H1 (cell line): ENCODE measurements at regions not wholly inside any gene's neighbourhood (a gene's known extent, or its start where the extent isn't known, plus 50 kb on each side); places are given as distances from the start of the nearest gene placed in this dataset.

Experiments used
- CTCF ChIA-PET: fragments of 300-600 bp; sonication (Branson Sonifier 250); formaldehyde crosslinking; loops from one replicate; lab custom pipeline; 2021; ENCODE audit not compliant: partially characterized antibody; lab: Charles Lee
- POLR2A ChIA-PET: fragments of 300-600 bp; sonication (Branson Sonifier 250); formaldehyde crosslinking; loops from one replicate; lab custom pipeline; 2021; ENCODE audit warnings: inconsistent platforms; ENCODE audit not compliant: partially characterized antibody; lab: Charles Lee
- DNase-seq, 2 experiments: peaks; one replicate each; pipeline versions ENCODE4 v3.0.0 to v3.0.0-alpha.2; 2010 to 2022; ENCODE audit warnings: low spot score in 2 of 2, low read depth in 1 of 2, mixed read lengths in 1 of 2
- FAIRE-seq: peaks from 2 replicates; lab custom pipeline; 2011; peaks lifted over from hg19 to GRCh38; lab: Jason Lieb, UNC
- H2AFZ ChIP-seq: 2 replicates; pipeline ENCODE4 v1.8.1; 2012; ENCODE audit warnings: low read length, inconsistent platforms
- H2AK5ac ChIP-seq: 2 replicates; pipeline ENCODE4 v1.6.1; 2013; ENCODE audit warnings: low read depth, low read length
- H2BK120ac ChIP-seq: replicated peaks from 2 replicates; pipeline ENCODE3; 2013; ENCODE audit warnings: low read depth, low read length, inconsistent platforms
- H2BK12ac ChIP-seq: 2 replicates; pipeline ENCODE4 v1.6.1; 2013; ENCODE audit warnings: low read depth, low read length
- H2BK15ac ChIP-seq: 2 replicates; pipeline ENCODE4 v1.6.1; 2013; ENCODE audit warnings: low read length
- H2BK20ac ChIP-seq: 2 replicates; pipeline ENCODE4 v1.6.1; 2013; ENCODE audit warnings: low read length
- H2BK5ac ChIP-seq: 2 replicates; pipeline ENCODE4 v1.6.1; 2013; ENCODE audit warnings: low read depth, low read length
- H3K14ac ChIP-seq: 2 replicates; pipeline ENCODE4 v1.6.1; 2013; ENCODE audit warnings: inconsistent platforms; ENCODE audit not compliant: insufficient read length
- H3K18ac ChIP-seq: 2 replicates; pipeline ENCODE4 v1.6.1; 2013; ENCODE audit warnings: low read length; ENCODE audit errors: extremely low read depth
- H3K23ac ChIP-seq: 2 replicates; pipeline ENCODE4 v1.6.1; 2013; ENCODE audit warnings: inconsistent platforms; ENCODE audit not compliant: insufficient read length
- H3K23me2 ChIP-seq: 2 replicates; pipeline ENCODE4 v1.6.1; 2013; ENCODE audit warnings: low read depth, low read length
- H3K27ac ChIP-seq: 2 replicates; pipeline ENCODE4 v1.6.1; 2011; ENCODE audit warnings: low read depth, low read length, inconsistent platforms
- H3K27me3 ChIP-seq, 4 experiments: replicated peaks in 1 of 4; 1 replicate in 1 of 4; 2 replicates in 3 of 4; pipeline versions ENCODE4 v1.6.1 to v1.8.1; 2011 to 2013; ENCODE audit warnings: low read length in 3 of 4, mild to moderate bottlenecking in 3 of 4, inconsistent platforms in 2 of 4, mixed read lengths in 2 of 4, moderate library complexity in 1 of 4; ENCODE audit not compliant: control insufficient read depth in 3 of 4, insufficient read depth in 3 of 4; ENCODE audit errors: extremely low read depth in 1 of 4
- H3K36me3 ChIP-seq, 4 experiments: 2 replicates each; pipeline versions ENCODE4 v1.6.1 to v1.8.1; 2011 to 2013; ENCODE audit warnings: mild to moderate bottlenecking in 4 of 4, low read length in 3 of 4, moderate library complexity in 2 of 4, control low read depth in 1 of 4, inconsistent platforms in 1 of 4; ENCODE audit not compliant: insufficient read depth in 4 of 4, control insufficient read depth in 2 of 4
- H3K4ac ChIP-seq: replicated peaks from 2 replicates; pipeline ENCODE3; 2013; ENCODE audit warnings: low read length, low read depth, mixed read lengths, inconsistent platforms; ENCODE audit not compliant: insufficient read length
- H3K4me1 ChIP-seq, 4 experiments: replicated peaks in 1 of 4; 1 replicate in 1 of 4; 2 replicates in 3 of 4; pipeline versions ENCODE4 v1.6.1 to v1.8.1; 2011 to 2013; ENCODE audit warnings: low read length in 3 of 4, inconsistent platforms in 2 of 4, mixed read lengths in 1 of 4; ENCODE audit not compliant: insufficient read depth in 4 of 4, control insufficient read depth in 3 of 4
- H3K4me2 ChIP-seq, 2 experiments: 2 replicates each; pipeline versions ENCODE4 v1.6.1 to v1.8.1; 2011 to 2013; ENCODE audit warnings: low read depth in 2 of 2, low read length in 2 of 2, control low read depth in 1 of 2, inconsistent platforms in 1 of 2, mild to moderate bottlenecking in 1 of 2; ENCODE audit not compliant: insufficient read depth in 1 of 2
- H3K4me3 ChIP-seq, 4 experiments: fragments of 200-600, 300-600 bp in 1 of 4; sonication (generic), shearing (Covaris generic), sonication (Bioruptor Twin) in 1 of 4; 2 replicates each; pipeline versions ENCODE4 v1.5.1 to v1.8.1; 2011 to 2016; ENCODE audit warnings: low read length in 4 of 4, low read depth in 3 of 4, control low read depth in 2 of 4, inconsistent platforms in 2 of 4, mild to moderate bottlenecking in 2 of 4, mixed read lengths in 1 of 4, moderate library complexity in 1 of 4; ENCODE audit not compliant: insufficient read depth in 2 of 4; ENCODE audit errors: extremely low read depth in 1 of 4
- H3K56ac ChIP-seq: replicated peaks from 2 replicates; pipeline ENCODE3; 2013; ENCODE audit warnings: low read depth, mild to moderate bottlenecking, mixed read lengths, low read length, inconsistent platforms; ENCODE audit not compliant: insufficient read length
- H3K79me1 ChIP-seq: 2 replicates; pipeline ENCODE4 v1.6.1; 2013; ENCODE audit warnings: low read depth, low read length, control low read depth
- H3K79me2 ChIP-seq, 2 experiments: 2 replicates each; pipeline versions ENCODE4 v1.6.1 to v1.8.1; 2012 to 2013; ENCODE audit warnings: low read length in 2 of 2, mild to moderate bottlenecking in 2 of 2, inconsistent platforms in 1 of 2; ENCODE audit not compliant: insufficient read depth in 2 of 2, control insufficient read depth in 1 of 2
- H3K9ac ChIP-seq, 4 experiments: replicated peaks in 1 of 4; 1 replicate in 1 of 4; 2 replicates in 3 of 4; pipeline versions ENCODE4 v1.6.1 to v1.8.1; 2011 to 2013; ENCODE audit warnings: low read depth in 3 of 4, low read length in 3 of 4, control low read depth in 2 of 4, mild to moderate bottlenecking in 2 of 4, moderate library complexity in 2 of 4, inconsistent platforms in 1 of 4; ENCODE audit errors: extremely low read depth in 1 of 4
- H3K9me3 ChIP-seq, 2 experiments: 2 replicates each; pipeline versions ENCODE4 v1.6.1 to v1.8.1; 2012 to 2013; ENCODE audit warnings: mild to moderate bottlenecking in 2 of 2, moderate library complexity in 2 of 2, control low read depth in 1 of 2, inconsistent platforms in 1 of 2, low read depth in 1 of 2, low read length in 1 of 2, mixed read lengths in 1 of 2; ENCODE audit not compliant: insufficient read depth in 2 of 2
- H4K20me1 ChIP-seq, 2 experiments: replicated peaks in 1 of 2; 2 replicates each; pipeline versions ENCODE3 to v1.8.1; 2011 to 2013; ENCODE audit warnings: inconsistent platforms in 2 of 2, low read length in 2 of 2, mild to moderate bottlenecking in 1 of 2; ENCODE audit not compliant: insufficient read depth in 2 of 2, control insufficient read depth in 1 of 2
- H4K5ac ChIP-seq: 2 replicates; pipeline ENCODE4 v1.6.1; 2013; ENCODE audit warnings: low read length, low read depth, mixed read lengths, inconsistent platforms; ENCODE audit not compliant: insufficient read length
- H4K8ac ChIP-seq: 2 replicates; pipeline ENCODE4 v1.8.0; 2013; ENCODE audit warnings: mild to moderate bottlenecking, moderate library complexity, low read length, inconsistent platforms; ENCODE audit not compliant: insufficient read depth; ENCODE audit errors: extremely low read depth
- H4K91ac ChIP-seq: replicated peaks from 2 replicates; pipeline ENCODE3; 2013; ENCODE audit warnings: low read length, mixed read lengths, inconsistent platforms; ENCODE audit not compliant: insufficient read length
- ASH2L ChIP-seq: fragments of 200-600, 300-600 bp; sonication (generic); IDR thresholded peaks from one replicate; pipeline ENCODE4 v1.7.1; 2017; ENCODE audit warnings: low read length
- ATF3 ChIP-seq: IDR thresholded peaks from 2 replicates; pipeline ENCODE4 v1.6.1; 2011; ENCODE audit warnings: low read depth, mild to moderate bottlenecking, low read length; ENCODE audit not compliant: insufficient read depth
- BCL11A ChIP-seq, 2 experiments: IDR thresholded peaks; one replicate each; pipeline ENCODE4 v1.6.1; 2011; ENCODE audit warnings: low read depth in 2 of 2, low read length in 2 of 2, mild to moderate bottlenecking in 2 of 2
- BRCA1 ChIP-seq: IDR thresholded peaks from 2 replicates; pipeline ENCODE4 v1.6.1; 2012; ENCODE audit warnings: low read depth, low read length, improper control_type of control experiment
- E2F6 ChIP-seq: IDR thresholded peaks from 2 replicates; pipeline ENCODE4 v1.6.1; 2012; ENCODE audit warnings: inconsistent platforms
- HDAC6 ChIP-seq: IDR thresholded peaks from one replicate; pipeline ENCODE4 v1.7.1; 2012; ENCODE audit warnings: low read depth, mild to moderate bottlenecking, inconsistent platforms, low read length, moderate library complexity
- KDM1A ChIP-seq: fragments of 200-600, 300-600 bp; sonication (generic); IDR thresholded peaks from 2 replicates; pipeline ENCODE4 v1.7.1; 2016; ENCODE audit warnings: mild to moderate bottlenecking, low read length, borderline replicate concordance
- KDM4A ChIP-seq: IDR thresholded peaks from one replicate; pipeline ENCODE4 v1.7.1; 2012; ENCODE audit warnings: low read depth, mild to moderate bottlenecking, moderate library complexity, low read length, inconsistent platforms; ENCODE audit not compliant: severe bottlenecking
- MAFK ChIP-seq: IDR thresholded peaks from 2 replicates; pipeline ENCODE4 v1.6.1; 2012; ENCODE audit warnings: low read depth, mild to moderate bottlenecking, improper control_type of control experiment, low read length
- NANOG ChIP-seq: IDR thresholded peaks from 2 replicates; pipeline ENCODE4 v1.6.1; 2011; ENCODE audit warnings: low read length, low read depth, mild to moderate bottlenecking, inconsistent platforms; ENCODE audit not compliant: insufficient read depth, poor library complexity, severe bottlenecking
- POLR2AphosphoS5 ChIP-seq: IDR thresholded peaks from 2 replicates; pipeline ENCODE4 v1.6.1; 2011; ENCODE audit warnings: low read depth, low read length
- POU5F1 ChIP-seq: IDR thresholded peaks from 2 replicates; pipeline ENCODE4 v1.6.1; 2011; ENCODE audit warnings: low read depth, mild to moderate bottlenecking, low read length, moderate library complexity
- ZNF274 ChIP-seq: IDR thresholded peaks from 2 replicates; pipeline ENCODE4 v1.7.0; 2012; ENCODE audit warnings: low read length, borderline replicate concordance; ENCODE audit errors: extremely low read depth
- WGBS, 2 experiments: shearing (Covaris generic) in 1 of 2; methylation state at CpG; one replicate each; pipeline versions ENCODE4 v1.1.6 to v1.1.7; 2013 to 2015; ENCODE audit warnings: low lambda C conversion rate in 2 of 2, mixed read lengths in 2 of 2, inconsistent platforms in 1 of 2, low coverage in 1 of 2, missing lambda C conversion rate in 1 of 2; ENCODE audit not compliant: insufficient replicate concordance in 2 of 2, insufficient coverage in 1 of 2, insufficient read length in 1 of 2; ENCODE audit errors: extremely low coverage in 1 of 2, missing lambda C conversion rate in 1 of 2; 5-methylcytosine and 5-hydroxymethylcytosine counted together

GRCh38 chr7:116100626-116101025 is 70.1 kb upstream of the TFEC start:
- no peak for TF ChIP-seq POU5F1
- TF ChIP-seq ZNF274, result no peak
- TF ChIP-seq KDM1A, result no peak
- TF ChIP-seq KDM4A, result no peak
- TF ChIP-seq MAFK, result no peak
- TF ChIP-seq E2F6, result no peak
- no peak for TF ChIP-seq HDAC6
- no peak for TF ChIP-seq BRCA1
- no peak for TF ChIP-seq NANOG
- TF ChIP-seq ATF3, result no peak
- no peak for TF ChIP-seq POLR2AphosphoS5
- no peak for TF ChIP-seq BCL11A (IDR thresholded peaks at IDR 0.05; ENCODE audit: low read depth in 2 of 2, low read length in 2 of 2)
- TF ChIP-seq ASH2L, result no peak
- no peak overlapping the region for H3K27ac ChIP-seq
- H3K23ac ChIP-seq, result no peak overlapping the region
- H3K9me3 ChIP-seq, result no peaks in the 10 kb centered on the region
- H2BK20ac ChIP-seq, result no peak overlapping the region
- no peak for FAIRE-seq
- WGBS, 2 experiments, result 91% methylated on average over 2 of the region's 2 CpGs; no CpG with 5 or more reads in 1 of the 2 experiments
- no peak overlapping the region for H4K8ac ChIP-seq
- peak overlapping the region; percentile 55 for H3K14ac ChIP-seq
- H4K5ac ChIP-seq, result no peak overlapping the region
- no peaks in the 10 kb centered on the region for H4K20me1 ChIP-seq
- POLR2A ChIA-PET, result no interaction called here
- no peak overlapping the region for H3K4me3 ChIP-seq
- peaks cover 0 to 3% (median 1%) of the 10 kb centered on the region in 4 experiments; a peak in 2 of 7 replicates for H3K4me1 ChIP-seq
- no peak overlapping the region for H2AK5ac ChIP-seq
- H3K27me3 ChIP-seq, result no peaks in the 10 kb centered on the region
- no peaks in the 10 kb centered on the region for H3K79me1 ChIP-seq
- no peak overlapping the region for H2BK12ac ChIP-seq
- CTCF ChIA-PET, result interaction anchor here (0.6 kb wide), 1 partner anchor 1014 kb away, joined by 3 read pairs; no protein-coding TSS in a partner anchor
- H3K4me2 ChIP-seq, result no peak overlapping the region
- no peak overlapping the region for H4K91ac ChIP-seq
- H3K56ac ChIP-seq, result no peak overlapping the region
- no peak overlapping the region for H3K4ac ChIP-seq
- no peaks in the 10 kb centered on the region for H3K36me3 ChIP-seq
- H3K18ac ChIP-seq, result no peak overlapping the region
- no peak for DNase-seq
- H3K23me2 ChIP-seq, result no peaks in the 10 kb centered on the region
- no peak overlapping the region for H2BK5ac ChIP-seq
- no peak overlapping the region for H3K9ac ChIP-seq
- no peak overlapping the region for H2AFZ ChIP-seq
- no peaks in the 10 kb centered on the region for H3K79me2 ChIP-seq
- no peak overlapping the region for H2BK120ac ChIP-seq
- H2BK15ac ChIP-seq, result no peak overlapping the region
